HEK293 (cell line): ENCODE measurements at regions not wholly inside any gene's neighbourhood (a gene's known extent, or its start where the extent isn't known, plus 50 kb on each side); places are given as distances from the start of the nearest gene placed in this dataset.
A peak's percentile ranks its signal among the peaks of the same experiment; 100 is the strongest.

Experiments
- CTCF ChIA-PET: fragments of 350-600 bp; formaldehyde crosslinking; extraction: SDS; loops from one replicate; lab custom pipeline; 2021; ENCODE audit warnings: antibody characterized with exemption; lab: Yijun Ruan, JAX
- POLR2A ChIA-PET: fragments of 300-600 bp; formaldehyde crosslinking; extraction: SDS; loops from one replicate; lab custom pipeline; 2020; ENCODE audit warnings: antibody characterized with exemption, inconsistent platforms; lab: Yijun Ruan, JAX
- H3K27ac ChIP-seq: fragments of 200-500 bp; sonication (Bioruptor generic); 2 replicates; pipeline ENCODE4 v1.5.1; 2014; ENCODE audit warnings: low read depth, low read length, control low read depth, inconsistent platforms; ENCODE audit errors: extremely low read depth
- H3K36me3 ChIP-seq, 2 experiments: fragments of 200-500 bp in 1 of 2; sonication (Bioruptor generic) in 1 of 2; 1 replicate in 1 of 2; 2 replicates in 1 of 2; pipeline ENCODE4 v1.5.1; 2014 to 2017; ENCODE audit warnings: inconsistent platforms in 2 of 2, low read length in 2 of 2; ENCODE audit not compliant: control insufficient read depth in 2 of 2, insufficient read depth in 1 of 2
- H3K4me1 ChIP-seq: fragments of 200-500 bp; sonication (Bioruptor generic); 2 replicates; pipeline ENCODE4 v1.5.1; 2014; ENCODE audit warnings: mild to moderate bottlenecking, low read length, inconsistent platforms; ENCODE audit not compliant: control insufficient read depth, insufficient read depth
- H3K4me3 ChIP-seq: 2 replicates; pipeline ENCODE4 v1.5.1; 2011; ENCODE audit warnings: low read depth, mild to moderate bottlenecking, control low read depth, low read length, moderate library complexity
- H3K9me3 ChIP-seq: fragments of 200-500 bp; sonication (Bioruptor generic); 2 replicates; pipeline ENCODE4 v1.5.1; 2014; ENCODE audit warnings: low read depth, low read length, inconsistent platforms; ENCODE audit not compliant: control insufficient read depth, insufficient read depth
- GLI2 ChIP-seq: fragments of 450-650 bp; formaldehyde crosslinking; IDR thresholded peaks from 2 replicates; pipeline ENCODE4; 2017; ENCODE audit warnings: missing biosample characterization, missing genetic modification characterization, low read depth, borderline replicate concordance
- SCRT1 ChIP-seq: fragments of 450-650 bp; formaldehyde crosslinking; IDR thresholded peaks from 2 replicates; pipeline ENCODE4 v1.5.1; 2016; ENCODE audit warnings: missing biosample characterization, missing genetic modification characterization, borderline replicate concordance
- ZBTB17 ChIP-seq: fragments of 450-650 bp; formaldehyde crosslinking; IDR thresholded peaks from 2 replicates; pipeline ENCODE4 v1.5.1; 2016; ENCODE audit warnings: missing biosample characterization, missing genetic modification characterization
- ZNF140 ChIP-seq: fragments of 450-650 bp; formaldehyde crosslinking; IDR thresholded peaks from 2 replicates; pipeline ENCODE4 v1.5.1; 2016; ENCODE audit warnings: missing biosample characterization, missing genetic modification characterization
- ZNF16 ChIP-seq: fragments of 450-650 bp; formaldehyde crosslinking; IDR thresholded peaks from 2 replicates; pipeline ENCODE4 v1.5.1; 2016; ENCODE audit warnings: low read depth, missing biosample characterization, missing genetic modification characterization
- ZNF174 ChIP-seq: fragments of 450-650 bp; formaldehyde crosslinking; IDR thresholded peaks from 2 replicates; pipeline ENCODE4 v1.5.0; 2017; ENCODE audit warnings: missing biosample characterization, mild to moderate bottlenecking, missing genetic modification characterization
- ZNF202 ChIP-seq: fragments of 450-650 bp; formaldehyde crosslinking; IDR thresholded peaks from 2 replicates; pipeline ENCODE4 v1.5.1; 2016; ENCODE audit warnings: missing biosample characterization, missing genetic modification characterization, borderline replicate concordance
- ZNF239 ChIP-seq: fragments of 450-650 bp; formaldehyde crosslinking; IDR thresholded peaks from 2 replicates; pipeline ENCODE4 v1.5.1; 2016; ENCODE audit warnings: missing biosample characterization, missing genetic modification characterization
- ZNF354C ChIP-seq: fragments of 450-650 bp; formaldehyde crosslinking; IDR thresholded peaks from 2 replicates; pipeline ENCODE4 v1.5.1; 2016; ENCODE audit warnings: missing biosample characterization, missing genetic modification characterization, low read depth, borderline replicate concordance
- ZNF426 ChIP-seq: fragments of 450-650 bp; formaldehyde crosslinking; IDR thresholded peaks from 2 replicates; pipeline ENCODE4 v1.5.1; 2017; ENCODE audit warnings: missing biosample characterization, missing genetic modification characterization, mild to moderate bottlenecking, inconsistent platforms, moderate library complexity
- ZNF558 ChIP-seq: fragments of 450-650 bp; formaldehyde crosslinking; IDR thresholded peaks from 2 replicates; pipeline ENCODE4 v1.5.1; 2016; ENCODE audit warnings: missing biosample characterization, missing genetic modification characterization
- ZNF707 ChIP-seq: fragments of 450-650 bp; formaldehyde crosslinking; IDR thresholded peaks from 2 replicates; pipeline ENCODE4 v1.5.1; 2016; ENCODE audit warnings: missing biosample characterization, missing genetic modification characterization
- ZNF791 ChIP-seq: fragments of 450-650 bp; formaldehyde crosslinking; IDR thresholded peaks from 2 replicates; pipeline ENCODE4 v1.5.1; 2016; ENCODE audit warnings: missing biosample characterization, missing genetic modification characterization
- TF ChIP-seq, protein P1 (sequence below): fragments of 450-650 bp; formaldehyde crosslinking; IDR thresholded peaks from 2 replicates; pipeline ENCODE4; 2016; ENCODE audit warnings: missing biosample characterization, missing genetic modification characterization
- TF ChIP-seq, protein P2 (sequence below): fragments of 450-650 bp; formaldehyde crosslinking; IDR thresholded peaks from 2 replicates; pipeline ENCODE4 v1.5.1; 2016; ENCODE audit warnings: missing biosample characterization, missing genetic modification characterization
- TF ChIP-seq, protein P3 (sequence below): fragments of 450-650 bp; formaldehyde crosslinking; IDR thresholded peaks from 2 replicates; pipeline ENCODE4 v1.5.1; 2016; ENCODE audit warnings: missing biosample characterization, missing genetic modification characterization
- TF ChIP-seq, protein P4 (sequence below): fragments of 450-650 bp; formaldehyde crosslinking; IDR thresholded peaks from 2 replicates; pipeline ENCODE4 v1.5.1; 2017; ENCODE audit warnings: missing biosample characterization, missing genetic modification characterization
- TF ChIP-seq, protein P5 (sequence below): fragments of 450-650 bp; formaldehyde crosslinking; IDR thresholded peaks from 2 replicates; pipeline ENCODE4 v1.5.1; 2016; ENCODE audit warnings: missing biosample characterization, missing genetic modification characterization

DNA sequence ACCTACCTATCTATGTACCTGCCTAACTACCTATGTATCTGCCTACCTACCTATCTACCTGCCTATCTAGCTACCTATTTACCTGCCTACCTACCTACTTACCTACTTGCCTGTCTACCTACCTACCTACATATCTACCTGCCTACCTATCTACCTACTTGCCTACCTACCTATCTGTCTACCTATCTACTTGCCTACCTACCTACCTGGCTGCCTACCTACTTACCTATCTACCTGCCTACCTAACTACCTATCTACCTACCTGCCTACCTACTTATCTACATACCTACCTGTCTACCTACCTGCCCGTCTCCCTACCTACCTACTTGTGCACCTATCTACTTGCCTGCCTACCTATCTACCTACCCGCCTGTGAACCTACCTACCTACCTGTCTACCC lies 68.7 kb upstream of the NPTX2 start (continued):
- TF ChIP-seq, protein P1, sequence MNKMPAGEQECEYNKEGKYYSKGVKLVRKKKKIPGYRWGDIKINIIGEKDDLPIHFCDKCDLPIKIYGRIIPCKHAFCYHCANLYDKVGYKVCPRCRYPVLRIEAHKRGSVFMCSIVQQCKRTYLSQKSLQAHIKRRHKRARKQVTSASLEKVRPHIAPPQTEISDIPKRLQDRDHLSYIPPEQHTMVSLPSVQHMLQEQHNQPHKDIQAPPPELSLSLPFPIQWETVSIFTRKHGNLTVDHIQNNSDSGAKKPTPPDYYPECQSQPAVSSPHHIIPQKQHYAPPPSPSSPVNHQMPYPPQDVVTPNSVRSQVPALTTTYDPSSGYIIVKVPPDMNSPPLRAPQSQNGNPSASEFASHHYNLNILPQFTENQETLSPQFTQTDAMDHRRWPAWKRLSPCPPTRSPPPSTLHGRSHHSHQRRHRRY (tag by site-specific recombination) = peak; percentile 25; the same call in 1 of the 2 replicates
- TF ChIP-seq, protein P2, sequence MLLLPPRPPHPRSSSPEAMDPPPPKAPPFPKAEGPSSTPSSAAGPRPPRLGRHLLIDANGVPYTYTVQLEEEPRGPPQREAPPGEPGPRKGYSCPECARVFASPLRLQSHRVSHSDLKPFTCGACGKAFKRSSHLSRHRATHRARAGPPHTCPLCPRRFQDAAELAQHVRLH = 0 out of 2 replicates have a peak, but pooled peaks have one; percentile 16
- TF ChIP-seq ZNF707 (tag by site-specific recombination) = 0 out of 2 replicates have a peak, but pooled peaks have one; percentile 42
- TF ChIP-seq, protein P3, sequence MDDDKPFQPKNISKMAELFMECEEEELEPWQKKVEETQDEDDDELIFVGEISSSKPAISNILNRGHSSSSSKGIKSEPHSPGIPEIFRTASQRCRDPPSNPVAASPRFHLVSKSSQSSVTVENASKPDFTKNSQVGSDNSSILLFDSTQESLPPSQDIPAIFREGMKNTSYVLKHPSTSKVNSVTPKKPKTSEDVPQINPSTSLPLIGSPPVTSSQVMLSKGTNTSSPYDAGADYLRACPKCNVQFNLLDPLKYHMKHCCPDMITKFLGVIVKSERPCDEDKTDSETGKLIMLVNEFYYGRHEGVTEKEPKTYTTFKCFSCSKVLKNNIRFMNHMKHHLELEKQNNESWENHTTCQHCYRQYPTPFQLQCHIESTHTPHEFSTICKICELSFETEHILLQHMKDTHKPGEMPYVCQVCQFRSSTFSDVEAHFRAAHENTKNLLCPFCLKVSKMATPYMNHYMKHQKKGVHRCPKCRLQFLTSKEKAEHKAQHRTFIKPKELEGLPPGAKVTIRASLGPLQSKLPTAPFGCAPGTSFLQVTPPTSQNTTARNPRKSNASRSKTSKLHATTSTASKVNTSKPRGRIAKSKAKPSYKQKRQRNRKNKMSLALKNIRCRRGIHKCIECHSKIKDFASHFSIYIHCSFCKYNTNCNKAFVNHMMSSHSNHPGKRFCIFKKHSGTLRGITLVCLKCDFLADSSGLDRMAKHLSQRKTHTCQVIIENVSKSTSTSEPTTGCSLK = 0 out of 2 replicates have a peak, but pooled peaks have one; percentile 20
- TF ChIP-seq GLI2 (tag by site-specific recombination) = no peak
- TF ChIP-seq, protein P4, sequence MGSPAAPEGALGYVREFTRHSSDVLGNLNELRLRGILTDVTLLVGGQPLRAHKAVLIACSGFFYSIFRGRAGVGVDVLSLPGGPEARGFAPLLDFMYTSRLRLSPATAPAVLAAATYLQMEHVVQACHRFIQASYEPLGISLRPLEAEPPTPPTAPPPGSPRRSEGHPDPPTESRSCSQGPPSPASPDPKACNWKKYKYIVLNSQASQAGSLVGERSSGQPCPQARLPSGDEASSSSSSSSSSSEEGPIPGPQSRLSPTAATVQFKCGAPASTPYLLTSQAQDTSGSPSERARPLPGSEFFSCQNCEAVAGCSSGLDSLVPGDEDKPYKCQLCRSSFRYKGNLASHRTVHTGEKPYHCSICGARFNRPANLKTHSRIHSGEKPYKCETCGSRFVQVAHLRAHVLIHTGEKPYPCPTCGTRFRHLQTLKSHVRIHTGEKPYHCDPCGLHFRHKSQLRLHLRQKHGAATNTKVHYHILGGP (tag by site-specific recombination) = no peak
- 0 out of 2 replicates have a peak, but pooled peaks have one; percentile 34 for TF ChIP-seq ZNF791 (tag by site-specific recombination)
- TF ChIP-seq, protein P5, sequence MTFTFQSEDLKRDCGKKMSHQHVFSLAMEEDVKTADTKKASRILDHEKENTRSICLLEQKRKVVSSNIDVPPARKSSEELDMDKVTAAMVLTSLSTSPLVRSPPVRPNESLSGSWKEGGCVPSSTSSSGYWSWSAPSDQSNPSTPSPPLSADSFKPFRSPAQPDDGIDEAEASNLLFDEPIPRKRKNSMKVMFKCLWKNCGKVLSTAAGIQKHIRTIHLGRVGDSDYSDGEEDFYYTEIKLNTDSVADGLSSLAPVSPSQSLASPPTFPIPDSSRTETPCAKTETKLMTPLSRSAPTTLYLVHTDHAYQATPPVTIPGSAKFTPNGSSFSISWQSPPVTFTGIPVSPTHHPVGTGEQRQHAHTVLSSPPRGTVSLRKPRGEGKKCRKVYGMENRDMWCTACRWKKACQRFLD (tag by site-specific recombination) = 0 out of 2 replicates have a peak, but pooled peaks have one; percentile 55
- no peak for TF ChIP-seq ZNF354C (tag by site-specific recombination)
- no peak for TF ChIP-seq SCRT1
- TF ChIP-seq ZNF239 (tag by site-specific recombination) = 0 out of 2 replicates have a peak, but pooled peaks have one; percentile 7

DNA sequence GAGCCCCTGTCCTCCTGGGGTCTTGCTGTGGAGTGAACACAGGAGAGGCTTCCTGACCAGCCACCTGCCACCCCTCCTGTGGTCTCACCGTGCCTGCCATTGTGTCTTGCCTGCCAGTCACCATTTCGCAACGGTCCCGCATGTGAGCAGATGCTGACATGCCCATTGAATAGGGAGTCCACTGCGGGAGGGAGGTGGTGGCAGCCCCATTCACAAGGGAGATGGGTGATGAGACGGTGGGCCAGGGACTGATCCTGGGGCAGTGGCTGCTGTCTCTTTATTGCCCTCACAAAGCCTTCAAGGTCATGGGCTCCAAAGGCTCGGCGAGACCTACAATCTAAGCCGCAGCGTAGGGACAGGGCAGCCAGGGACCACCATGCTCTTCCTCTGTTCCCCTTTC lies 76.0 kb upstream of the NPTX2 start:
- H3K4me3 ChIP-seq = no peak overlapping the region
- no peaks in the 10 kb centered on the region for H3K36me3 ChIP-seq
- H3K9me3 ChIP-seq = no peaks in the 10 kb centered on the region
- TF ChIP-seq ZNF202 (tag by site-specific recombination) (no peak), ZBTB17 (tag by site-specific recombination) (no peak), GLI2 (tag by site-specific recombination) (no peak), ZNF426 (tag by site-specific recombination) (no peak), SCRT1 (no peak), ZNF16 (tag by site-specific recombination) (no peak), ZNF174 (tag by site-specific recombination) (no peak), ZNF558 (tag by site-specific recombination) (no peak), ZNF140 (no peak)
- TF ChIP-seq, protein P3 = no peak
- CTCF ChIA-PET = no interaction called here
- POLR2A ChIA-PET = no interaction called here
- no peaks in the 10 kb centered on the region for H3K4me1 ChIP-seq
- H3K27ac ChIP-seq = no peak overlapping the region
